ENCODE measurements at regions not wholly inside any gene's neighbourhood (a gene's known extent, or its start where the extent isn't known, plus 50 kb on each side); places are given as distances from the start of the nearest gene placed in this dataset.

GRCh38 chr10:62946278-62946677, 130.1 kb upstream of the EGR2 start:
- H3K4me3 Mint-ChIP-seq (ENCODE audit: unreplicated experiment): no peak overlapping the region
- no peaks in the 10 kb centered on the region for H3K4me1 Mint-ChIP-seq (ENCODE audit: unreplicated experiment)
- DNase-seq (ENCODE audit: extremely low spot score, unreplicated experiment): no peak
- no peaks in the 10 kb centered on the region for H3K36me3 Mint-ChIP-seq (ENCODE audit: unreplicated experiment)
- H3K9me3 Mint-ChIP-seq (ENCODE audit: unreplicated experiment): no peaks in the 10 kb centered on the region
- peaks cover 17% of the 10 kb centered on the region for H3K27me3 Mint-ChIP-seq (ENCODE audit: unreplicated experiment)
- no peak overlapping the region for H3K27ac Mint-ChIP-seq (ENCODE audit: unreplicated experiment)
- TF ChIP-seq, protein P1, sequence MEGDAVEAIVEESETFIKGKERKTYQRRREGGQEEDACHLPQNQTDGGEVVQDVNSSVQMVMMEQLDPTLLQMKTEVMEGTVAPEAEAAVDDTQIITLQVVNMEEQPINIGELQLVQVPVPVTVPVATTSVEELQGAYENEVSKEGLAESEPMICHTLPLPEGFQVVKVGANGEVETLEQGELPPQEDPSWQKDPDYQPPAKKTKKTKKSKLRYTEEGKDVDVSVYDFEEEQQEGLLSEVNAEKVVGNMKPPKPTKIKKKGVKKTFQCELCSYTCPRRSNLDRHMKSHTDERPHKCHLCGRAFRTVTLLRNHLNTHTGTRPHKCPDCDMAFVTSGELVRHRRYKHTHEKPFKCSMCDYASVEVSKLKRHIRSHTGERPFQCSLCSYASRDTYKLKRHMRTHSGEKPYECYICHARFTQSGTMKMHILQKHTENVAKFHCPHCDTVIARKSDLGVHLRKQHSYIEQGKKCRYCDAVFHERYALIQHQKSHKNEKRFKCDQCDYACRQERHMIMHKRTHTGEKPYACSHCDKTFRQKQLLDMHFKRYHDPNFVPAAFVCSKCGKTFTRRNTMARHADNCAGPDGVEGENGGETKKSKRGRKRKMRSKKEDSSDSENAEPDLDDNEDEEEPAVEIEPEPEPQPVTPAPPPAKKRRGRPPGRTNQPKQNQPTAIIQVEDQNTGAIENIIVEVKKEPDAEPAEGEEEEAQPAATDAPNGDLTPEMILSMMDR (IDR thresholded peaks at IDR 0.05): no peak

- no peaks in the 10 kb centered on the region for H3K9me3 Mint-ChIP-seq (ENCODE audit: unreplicated experiment)
- no peak overlapping the region for H3K27ac Mint-ChIP-seq (ENCODE audit: unreplicated experiment)
- H3K4me1 Mint-ChIP-seq (ENCODE audit: unreplicated experiment): no peaks in the 10 kb centered on the region
- no peaks in the 10 kb centered on the region for H3K36me3 Mint-ChIP-seq (ENCODE audit: unreplicated experiment)
- peaks cover 15% of the 10 kb centered on the region for H3K27me3 Mint-ChIP-seq (ENCODE audit: unreplicated experiment)
- no peak overlapping the region for H3K4me3 Mint-ChIP-seq (ENCODE audit: unreplicated experiment)
- no peak for DNase-seq (ENCODE audit: extremely low spot score, unreplicated experiment)
- TF ChIP-seq, protein P1 (IDR thresholded peaks at IDR 0.05): no peak
Measured at GRCh38 chr10:62939698-62940097, 123.5 kb upstream of the EGR2 start.

DNA sequence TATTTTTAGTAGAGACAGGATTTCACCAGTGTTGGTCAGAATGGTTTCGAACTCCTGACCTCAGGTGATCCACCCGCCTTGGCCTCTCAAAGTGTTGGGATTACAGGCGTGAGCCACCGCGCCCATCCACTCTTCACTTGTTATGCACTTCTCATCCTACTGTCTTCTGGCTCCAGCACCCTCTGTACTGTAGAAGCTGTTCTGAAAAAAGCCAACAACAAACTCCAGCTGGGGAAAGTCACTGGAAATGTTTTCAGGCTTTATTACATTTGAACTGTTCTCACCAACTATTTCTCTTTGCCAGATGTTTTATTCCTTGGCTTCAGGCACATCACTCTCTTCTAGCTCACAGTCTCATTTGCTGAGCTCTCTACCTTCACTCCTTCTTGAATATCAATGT, 122.5 kb upstream of the EGR2 start:
- Mint-ChIP-seq H3K4me3 (ENCODE audit: unreplicated experiment) (no peak overlapping the region), H3K27me3 (ENCODE audit: unreplicated experiment) (peaks cover 13% of the 10 kb centered on the region), H3K4me1 (ENCODE audit: unreplicated experiment) (no peaks in the 10 kb centered on the region), H3K36me3 (ENCODE audit: unreplicated experiment) (no peaks in the 10 kb centered on the region), H3K27ac (ENCODE audit: unreplicated experiment) (no peak overlapping the region), H3K9me3 (ENCODE audit: unreplicated experiment) (no peaks in the 10 kb centered on the region)
- TF ChIP-seq, protein P1 (IDR thresholded peaks at IDR 0.05): no peak
- DNase-seq (ENCODE audit: extremely low spot score, unreplicated experiment): no peak

DNA sequence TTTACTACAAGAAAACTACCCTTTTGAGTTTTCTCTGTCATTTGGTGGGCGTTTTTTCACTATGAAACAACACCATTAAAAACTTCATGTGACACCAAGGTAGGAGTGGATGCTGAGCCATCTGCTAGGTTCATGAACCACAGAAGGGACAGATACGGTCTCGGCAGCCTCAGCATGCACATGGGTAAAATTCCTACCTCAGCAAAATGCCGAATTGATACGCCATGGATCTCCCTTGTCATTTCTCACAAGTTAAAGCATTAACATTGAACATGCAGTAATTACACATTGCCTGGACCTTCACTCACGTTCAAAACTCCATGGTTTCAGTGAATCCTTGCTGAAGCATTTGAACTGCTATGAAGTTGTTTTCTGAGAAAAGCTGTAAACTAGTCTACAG, 121.5 kb upstream of the EGR2 start:
- Mint-ChIP-seq H3K4me3 (ENCODE audit: unreplicated experiment) (no peak overlapping the region), H3K36me3 (ENCODE audit: unreplicated experiment) (no peaks in the 10 kb centered on the region), H3K4me1 (ENCODE audit: unreplicated experiment) (no peaks in the 10 kb centered on the region), H3K9me3 (ENCODE audit: unreplicated experiment) (no peaks in the 10 kb centered on the region), H3K27me3 (ENCODE audit: unreplicated experiment) (peaks cover 17% of the 10 kb centered on the region), H3K27ac (ENCODE audit: unreplicated experiment) (no peak overlapping the region)
- DNase-seq (ENCODE audit: extremely low spot score, unreplicated experiment): no peak
- TF ChIP-seq, protein P1 (IDR thresholded peaks at IDR 0.05): no peak

DNA sequence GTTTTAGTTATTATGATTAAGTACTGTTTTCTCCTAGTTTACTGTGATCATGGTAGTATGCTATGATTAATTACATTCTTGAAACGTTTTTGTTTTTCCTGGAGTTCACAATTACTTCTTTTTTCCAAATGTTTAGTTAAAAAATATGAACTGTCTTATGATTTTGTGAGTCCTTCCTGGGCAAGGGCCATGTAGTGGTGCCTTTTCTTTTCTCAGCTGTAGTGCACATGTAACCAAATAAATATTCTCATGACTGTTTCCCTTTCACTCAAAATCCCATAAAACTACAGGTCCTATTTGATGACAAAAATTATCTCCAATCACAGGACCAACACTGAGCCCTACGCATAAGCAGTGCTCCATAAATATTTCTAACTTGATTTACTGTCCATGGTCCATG, 118.9 kb upstream of the EGR2 start:
- H3K27ac Mint-ChIP-seq (ENCODE audit: unreplicated experiment): no peak overlapping the region
- no peak for DNase-seq (ENCODE audit: extremely low spot score, unreplicated experiment)
- H3K9me3 Mint-ChIP-seq (ENCODE audit: unreplicated experiment): no peaks in the 10 kb centered on the region
- H3K36me3 Mint-ChIP-seq (ENCODE audit: unreplicated experiment): no peaks in the 10 kb centered on the region
- TF ChIP-seq, protein P1 (IDR thresholded peaks at IDR 0.05): no peak
- no peak overlapping the region for H3K4me3 Mint-ChIP-seq (ENCODE audit: unreplicated experiment)
- no peaks in the 10 kb centered on the region for H3K4me1 Mint-ChIP-seq (ENCODE audit: unreplicated experiment)
- peaks cover 13% of the 10 kb centered on the region for H3K27me3 Mint-ChIP-seq (ENCODE audit: unreplicated experiment)

Measured in osteocyte (in vitro differentiated cells).